ENCODE measurements at regions not wholly inside any gene's neighbourhood (a gene's known extent, or its start where the extent isn't known, plus 50 kb on each side); places are given as distances from the start of the nearest gene placed in this dataset.
"Not testable (repeated sequence)": the region's sequence is repeated elsewhere in the genome, so short reads cannot be mapped to it uniquely, and the experiment has no call there.

DNA sequence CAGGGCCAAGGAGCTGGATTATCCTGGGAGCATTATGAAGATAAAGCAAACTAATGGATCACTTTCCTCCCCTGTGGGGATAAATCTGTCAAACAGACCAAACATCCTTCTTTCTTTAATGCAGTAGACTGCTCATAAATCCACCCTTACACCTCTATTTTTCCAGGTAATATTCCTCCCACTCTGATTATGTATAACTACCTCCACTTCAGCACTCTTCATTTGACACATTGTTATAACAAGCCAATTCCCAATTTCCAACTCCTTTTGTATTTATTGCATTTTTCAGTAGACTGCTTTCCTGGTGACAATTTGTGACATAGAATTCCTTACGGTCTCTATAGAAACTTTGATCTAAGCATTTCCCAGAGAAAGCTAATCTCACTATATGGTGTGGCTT is 115.0 kb upstream of the PRKG2 start:
- H3K27ac ChIP-seq: no peak overlapping the region
- no peaks in the 10 kb centered on the region for H4K20me1 ChIP-seq
- no peak for TF ChIP-seq Cebpa-rat (IDR thresholded peaks at IDR 0.05)

DNA sequence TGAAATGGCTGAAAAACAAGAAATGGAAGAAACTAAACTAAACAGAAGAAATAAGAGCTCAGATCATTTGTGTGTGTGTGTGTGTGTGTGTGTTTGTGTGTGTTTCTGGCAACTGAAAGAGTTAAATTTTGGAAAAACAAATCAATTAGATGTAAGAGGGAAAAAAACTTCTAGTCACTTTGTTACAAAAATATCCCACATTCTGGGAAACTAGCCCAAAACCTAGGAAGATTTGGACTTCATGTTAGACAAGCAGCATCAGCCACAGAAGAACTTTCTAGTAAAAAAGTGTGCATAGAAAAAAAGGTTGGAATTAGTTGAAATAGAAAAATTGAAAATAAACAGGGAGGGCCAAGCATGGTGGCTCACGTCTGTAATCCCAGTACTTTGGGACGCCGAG is 111.6 kb upstream of the PRKG2 start:
- no peak overlapping the region for H3K4me3 ChIP-seq
- H3K27me3 ChIP-seq: no peaks in the 10 kb centered on the region
- peaks cover 0 to 23% (median 15%) of the 10 kb centered on the region in 11 experiments; a peak in 17 of 22 replicates for H3K9me3 ChIP-seq (replicated peaks in 1 of 11)
- H4K20me1 ChIP-seq: no peaks in the 10 kb centered on the region
- H3K9ac ChIP-seq: no peak overlapping the region
- TF ChIP-seq Cebpa-rat (IDR thresholded peaks at IDR 0.05): no peak
- no peaks in the 10 kb centered on the region for H3K4me1 ChIP-seq
- no peaks in the 10 kb centered on the region for H3K36me3 ChIP-seq
- no peak overlapping the region for H3K4me2 ChIP-seq
- H3K27ac ChIP-seq: no peak overlapping the region

More for the DNA sequence above, 115.0 kb upstream of the PRKG2 start:
- no peak overlapping the region for H3K9ac ChIP-seq
- no peaks in the 10 kb centered on the region for H3K36me3 ChIP-seq
- no peak overlapping the region for H3K4me2 ChIP-seq
- H3K4me1 ChIP-seq: no peaks in the 10 kb centered on the region
- peaks cover 0 to 3% (median 0%) of the 10 kb centered on the region in 11 experiments; a peak in 1 of 22 replicates for H3K9me3 ChIP-seq (replicated peaks in 1 of 11)
- no peak overlapping the region for H3K4me3 ChIP-seq
- no peaks in the 10 kb centered on the region for H3K27me3 ChIP-seq

DNA sequence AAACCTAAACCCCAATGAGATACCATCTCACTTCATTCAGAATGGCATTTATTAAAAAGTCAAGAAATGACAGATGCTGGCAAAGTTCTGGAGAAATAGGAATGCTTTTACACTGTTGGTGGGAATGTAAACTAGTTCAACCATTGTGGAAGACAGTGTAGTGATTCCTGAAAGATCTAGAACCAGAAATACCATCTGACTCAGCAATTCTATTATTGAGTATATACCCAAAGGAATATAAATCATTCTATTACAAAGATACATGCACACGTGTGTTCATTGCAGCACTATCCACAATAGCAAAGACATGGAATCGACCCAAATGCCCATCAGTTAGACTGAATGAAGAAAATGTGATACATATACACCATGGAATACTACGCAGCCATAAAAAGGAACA is 109.6 kb upstream of the PRKG2 start:
- H3K4me3 ChIP-seq, H3K27ac ChIP-seq, H3K27me3 ChIP-seq, H3K9ac ChIP-seq, H4K20me1 ChIP-seq, H3K4me1 ChIP-seq, H3K4me2 ChIP-seq, H3K36me3 ChIP-seq: not testable (repeated sequence)
- H3K9me3 ChIP-seq (replicated peaks in 1 of 11): peaks cover 3 to 34% (median 27%) of the 10 kb centered on the region in 11 experiments; a peak in 18 of 22 replicates

DNA sequence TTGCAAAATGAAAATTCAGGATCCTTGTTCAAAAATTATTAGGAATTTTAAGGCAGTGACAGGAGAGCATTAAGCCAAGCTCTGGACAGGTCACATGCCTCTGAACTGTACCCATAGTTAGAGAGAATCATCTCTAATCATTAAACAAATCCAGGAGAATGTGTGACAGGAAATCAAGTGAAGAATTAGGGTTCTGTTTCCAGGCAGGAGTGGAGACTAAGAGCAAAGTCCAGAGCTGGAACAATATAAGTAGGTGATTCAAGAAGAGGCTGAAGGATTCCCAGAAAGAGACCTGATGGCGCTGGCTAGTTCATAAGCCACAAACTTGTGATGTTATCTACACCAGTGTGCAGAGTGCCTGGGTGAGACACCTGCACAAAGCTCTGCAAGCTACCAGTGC is 104.6 kb upstream of the PRKG2 start:
- no peak overlapping the region for H3K9ac ChIP-seq
- TF ChIP-seq Cebpa-rat (IDR thresholded peaks at IDR 0.05): no peak
- peaks cover 3 to 34% (median 24%) of the 10 kb centered on the region in 11 experiments; a peak in 19 of 22 replicates for H3K9me3 ChIP-seq (replicated peaks in 1 of 11)
- no peak overlapping the region for H3K4me2 ChIP-seq
- no peaks in the 10 kb centered on the region for H4K20me1 ChIP-seq
- no peak overlapping the region for H3K27ac ChIP-seq
- H3K4me1 ChIP-seq: peaks cover 12 to 26% (median 21%) of the 10 kb centered on the region in 10 experiments
- no peaks in the 10 kb centered on the region for H3K27me3 ChIP-seq
- H3K4me3 ChIP-seq: no peak overlapping the region
- no peaks in the 10 kb centered on the region for H3K36me3 ChIP-seq

DNA sequence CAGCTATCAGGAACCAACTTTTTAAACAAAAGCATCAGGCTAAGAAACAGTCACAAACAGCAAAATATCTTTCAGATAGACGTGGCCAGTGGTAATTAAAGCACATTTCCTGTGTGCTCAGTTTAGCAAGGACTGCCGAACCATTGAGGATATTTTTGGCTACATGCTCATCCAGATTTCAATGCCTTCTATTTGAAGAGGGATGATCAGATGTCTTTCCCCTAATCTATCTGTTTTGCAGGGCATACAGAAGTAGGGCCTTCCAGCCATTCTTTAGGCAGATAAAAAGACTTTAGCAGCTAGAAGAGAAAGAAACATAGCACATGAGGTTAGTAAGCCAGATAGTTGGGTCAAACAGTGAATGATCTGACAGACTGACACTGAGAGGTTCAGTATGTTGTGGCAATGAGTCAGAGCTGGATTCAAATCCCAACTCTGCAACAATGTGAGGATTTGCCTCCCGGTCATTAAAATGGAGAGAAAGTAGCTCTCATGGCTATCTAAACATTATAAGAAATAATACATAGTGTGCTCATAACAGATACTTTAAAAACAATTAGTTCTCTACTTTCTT is 100.0 kb upstream of the PRKG2 start:
- peak overlapping the region in 9 of 11 experiments; percentile 51 to 85 (median 77); a peak in 18 of 22 replicates for H3K27ac ChIP-seq
- H4K20me1 ChIP-seq: no peaks in the 10 kb centered on the region
- peak overlapping the region; percentile 56 to 83 (median 71) for H3K4me2 ChIP-seq
- TF ChIP-seq Cebpa-rat (IDR thresholded peaks at IDR 0.05): no peak
- no peaks in the 10 kb centered on the region for H3K27me3 ChIP-seq
- H3K9ac ChIP-seq: peak overlapping the region in 8 of 11 experiments; percentile 34 to 70 (median 58); a peak in 14 of 22 replicates
- peak overlapping the region in 1 of 10 experiments; percentile 11; a peak in 2 of 20 replicates for H3K4me3 ChIP-seq
- H3K4me1 ChIP-seq: peaks cover 18 to 38% (median 32%) of the 10 kb centered on the region in 10 experiments
- no peaks in the 10 kb centered on the region for H3K36me3 ChIP-seq
- H3K9me3 ChIP-seq (replicated peaks in 1 of 11): peaks cover 7 to 15% (median 10%) of the 10 kb centered on the region in 11 experiments; a peak in 15 of 22 replicates

DNA sequence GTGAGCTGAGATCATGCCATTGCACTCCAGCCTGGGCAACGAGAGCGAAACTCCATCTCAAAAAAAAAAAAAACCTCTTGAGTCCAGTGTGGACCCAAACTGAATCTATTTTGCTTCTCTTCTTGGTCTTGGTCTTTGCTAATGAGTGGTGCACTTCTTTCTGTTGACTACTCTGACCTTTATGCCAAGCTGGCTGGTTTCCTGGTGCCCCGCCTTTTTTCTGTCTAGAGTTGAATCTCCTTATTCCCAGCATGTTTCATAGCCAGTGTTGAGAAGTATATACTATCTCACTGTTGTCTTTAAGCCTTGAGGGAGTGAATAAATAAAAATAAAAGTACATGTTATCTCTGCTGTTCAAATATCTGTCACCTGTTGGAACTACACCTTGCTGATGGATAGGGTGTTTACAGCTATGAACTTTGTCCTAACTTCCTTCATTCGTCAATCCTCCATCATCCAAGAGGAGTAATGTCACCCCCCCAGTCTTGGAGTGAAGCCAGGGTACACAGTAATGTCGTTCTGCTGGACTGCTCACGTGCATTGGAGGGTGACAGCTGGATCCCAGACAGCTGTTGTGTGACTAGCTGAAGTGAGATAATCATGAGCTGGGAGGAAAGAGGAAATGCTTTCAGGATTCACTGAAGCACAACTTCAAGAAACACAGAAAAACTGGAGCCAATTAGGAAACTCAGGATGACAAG is 99.3 kb upstream of the PRKG2 start:
- TF ChIP-seq Cebpa-rat (IDR thresholded peaks at IDR 0.05): peak in 1 of 11 experiments; percentile 31; a peak in 1 of 22 replicates
- Histone ChIP-seq H3K36me3 (no peaks in the 10 kb centered on the region), H3K4me1 (peaks cover 18 to 38% (median 32%) of the 10 kb centered on the region in 10 experiments), H3K9ac (peak overlapping the region in 8 of 11 experiments; percentile 34 to 70 (median 58); a peak in 10 of 22 replicates), H3K27me3 (no peaks in the 10 kb centered on the region), H3K9me3 (replicated peaks in 1 of 11) (peaks cover 7 to 15% (median 10%) of the 10 kb centered on the region in 11 experiments; a peak in 15 of 22 replicates), H3K4me2 (peak overlapping the region; percentile 56 to 83 (median 71); a peak in 21 of 22 replicates), H3K4me3 (no peak overlapping the region), H4K20me1 (no peaks in the 10 kb centered on the region), H3K27ac (peak overlapping the region in 9 of 11 experiments; percentile 51 to 85 (median 77); a peak in 18 of 22 replicates)

DNA sequence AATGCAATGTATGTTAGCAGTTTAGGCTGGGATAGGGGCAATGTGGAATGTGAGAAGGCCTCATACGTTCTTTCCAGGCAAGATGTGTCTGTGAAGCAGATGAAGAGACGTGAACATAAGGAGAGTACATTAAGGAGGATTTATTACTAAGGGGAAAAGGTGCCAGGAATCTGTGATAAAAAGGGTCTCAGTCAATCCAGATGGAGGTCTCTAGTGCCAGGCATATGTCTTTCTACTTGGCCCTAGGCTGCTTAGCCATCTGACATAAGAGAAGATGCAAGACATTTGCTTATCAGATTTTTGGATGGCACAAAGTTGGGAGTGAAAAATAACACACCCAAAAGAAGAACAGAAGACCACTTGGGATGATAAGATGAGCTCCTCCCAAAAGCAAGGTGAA is 93.0 kb upstream of the PRKG2 start:
- H3K4me3 ChIP-seq: no peak overlapping the region
- H3K27me3 ChIP-seq: no peaks in the 10 kb centered on the region
- H3K4me1 ChIP-seq: no peaks in the 10 kb centered on the region
- TF ChIP-seq Cebpa-rat (IDR thresholded peaks at IDR 0.05): no peak
- H3K27ac ChIP-seq: no peak overlapping the region
- peaks cover 6 to 15% (median 8%) of the 10 kb centered on the region in 11 experiments; a peak in 15 of 22 replicates for H3K9me3 ChIP-seq (replicated peaks in 1 of 11)
- no peaks in the 10 kb centered on the region for H4K20me1 ChIP-seq
- no peak overlapping the region for H3K4me2 ChIP-seq
- no peaks in the 10 kb centered on the region for H3K36me3 ChIP-seq
- no peak overlapping the region for H3K9ac ChIP-seq

DNA sequence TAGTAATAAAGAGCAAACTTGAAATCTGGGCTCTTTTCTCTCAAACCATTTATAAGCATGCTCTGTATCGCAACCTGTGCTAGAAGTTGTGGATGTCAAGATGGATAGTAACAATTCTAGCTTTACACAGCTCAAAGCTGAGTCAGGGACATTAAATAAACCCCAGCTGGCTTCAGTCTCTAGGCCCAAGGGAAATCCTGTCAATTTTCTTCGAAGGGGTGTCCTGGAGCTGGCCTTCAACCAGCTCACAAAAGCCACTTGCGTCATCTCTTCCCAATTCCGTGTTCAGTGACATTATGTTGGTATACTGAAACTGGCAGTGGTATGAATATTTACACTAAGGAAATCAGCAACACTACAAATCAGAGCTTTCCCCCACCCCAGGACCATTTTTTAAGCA is 89.8 kb upstream of the PRKG2 start:
- TF ChIP-seq Cebpa-rat (IDR thresholded peaks at IDR 0.05): no peak
- Histone ChIP-seq H3K4me1 (peaks cover 0 to 11% (median 7%) of the 10 kb centered on the region in 10 experiments; a peak in 14 of 20 replicates), H3K27ac (no peak overlapping the region), H3K4me2 (no peak overlapping the region), H3K9me3 (replicated peaks in 1 of 11) (peaks cover 0 to 14% (median 0%) of the 10 kb centered on the region in 11 experiments; a peak in 5 of 22 replicates), H4K20me1 (no peaks in the 10 kb centered on the region), H3K4me3 (no peak overlapping the region), H3K9ac (no peak overlapping the region), H3K36me3 (no peaks in the 10 kb centered on the region), H3K27me3 (no peaks in the 10 kb centered on the region)

DNA sequence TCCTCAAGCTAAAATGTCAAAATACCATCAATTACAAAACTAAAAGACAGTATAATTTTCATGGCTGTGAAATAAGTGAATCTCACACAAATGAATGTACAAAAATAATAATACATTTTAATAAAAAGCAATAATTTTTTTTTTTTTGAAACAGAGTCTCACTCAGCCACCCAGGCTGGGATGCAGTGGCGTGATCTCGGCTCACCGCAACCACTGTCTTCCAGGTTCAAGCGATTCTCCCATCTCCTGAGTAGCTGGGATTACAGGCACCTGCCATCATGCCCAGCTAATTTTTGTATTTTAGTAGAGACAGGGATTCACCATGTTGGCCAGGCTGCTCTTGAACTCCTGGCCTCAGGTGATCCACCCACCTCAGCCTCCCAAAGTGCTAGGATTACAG is 85.3 kb upstream of the PRKG2 start:
- Histone ChIP-seq H3K9me3 (replicated peaks in 1 of 11) (peaks cover 23 to 42% (median 31%) of the 10 kb centered on the region in 11 experiments), H3K4me2 (peak overlapping the region in 7 of 11 experiments; percentile 35 to 79 (median 72); a peak in 8 of 22 replicates), H3K4me1 (peaks cover 7 to 26% (median 19%) of the 10 kb centered on the region in 10 experiments; a peak in 17 of 20 replicates)
- not testable (repeated sequence) for H4K20me1 ChIP-seq, H3K9ac ChIP-seq, H3K27me3 ChIP-seq, H3K4me3 ChIP-seq, H3K27ac ChIP-seq, H3K36me3 ChIP-seq
